Tibial nerve (tissue), 4 donors: ENCODE measurements at regions not wholly inside any gene's neighbourhood (a gene's known extent, or its start where the extent isn't known, plus 50 kb on each side); places are given as distances from the start of the nearest gene placed in this dataset.
"Not testable (repeated sequence)": the region's sequence is repeated elsewhere in the genome, so short reads cannot be mapped to it uniquely, and the experiment has no call there.

Experiments
- EP300 ChIP-seq, 2 donors: sonication (generic); formaldehyde crosslinking; IDR thresholded peaks; one replicate each; pipeline ENCODE4 v1.6.1; 2017; ENCODE audit warnings: antibody characterized with exemption in 2 of 2, mild to moderate bottlenecking in 1 of 2
- TF ChIP-seq, protein P1 (sequence below), 5 experiments: fragments of 200-600 bp in 3 of 5; fragments of 450-650 bp in 2 of 5; sonication (generic) in 3 of 5; IDR thresholded peaks; one replicate each; pipeline ENCODE4 v1.5.1; 2016 to 2019; ENCODE audit warnings: antibody characterized with exemption in 5 of 5, mild to moderate bottlenecking in 3 of 5, moderate library complexity in 2 of 5

DNA sequence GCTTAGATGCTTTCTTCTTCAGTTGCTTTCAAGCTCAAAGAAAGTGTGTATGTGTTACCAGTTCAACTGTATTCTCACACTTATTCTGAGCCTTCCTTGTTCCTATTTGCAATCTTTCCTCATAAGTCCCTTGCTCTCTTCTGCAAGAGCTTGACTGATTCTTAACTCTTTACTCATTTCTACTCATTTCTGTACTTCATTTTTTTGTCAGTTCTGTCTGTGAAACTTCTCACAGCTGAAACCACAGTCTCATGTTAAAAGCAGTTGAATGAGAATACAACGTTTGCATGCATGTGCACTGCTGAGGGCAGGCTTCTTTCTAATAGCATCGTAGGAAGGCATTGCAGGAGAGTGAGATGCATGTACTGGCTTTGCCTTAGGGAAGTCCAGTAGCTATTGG, 54.8 kb downstream of the HSFY2 start:
- TF ChIP-seq, protein P1, sequence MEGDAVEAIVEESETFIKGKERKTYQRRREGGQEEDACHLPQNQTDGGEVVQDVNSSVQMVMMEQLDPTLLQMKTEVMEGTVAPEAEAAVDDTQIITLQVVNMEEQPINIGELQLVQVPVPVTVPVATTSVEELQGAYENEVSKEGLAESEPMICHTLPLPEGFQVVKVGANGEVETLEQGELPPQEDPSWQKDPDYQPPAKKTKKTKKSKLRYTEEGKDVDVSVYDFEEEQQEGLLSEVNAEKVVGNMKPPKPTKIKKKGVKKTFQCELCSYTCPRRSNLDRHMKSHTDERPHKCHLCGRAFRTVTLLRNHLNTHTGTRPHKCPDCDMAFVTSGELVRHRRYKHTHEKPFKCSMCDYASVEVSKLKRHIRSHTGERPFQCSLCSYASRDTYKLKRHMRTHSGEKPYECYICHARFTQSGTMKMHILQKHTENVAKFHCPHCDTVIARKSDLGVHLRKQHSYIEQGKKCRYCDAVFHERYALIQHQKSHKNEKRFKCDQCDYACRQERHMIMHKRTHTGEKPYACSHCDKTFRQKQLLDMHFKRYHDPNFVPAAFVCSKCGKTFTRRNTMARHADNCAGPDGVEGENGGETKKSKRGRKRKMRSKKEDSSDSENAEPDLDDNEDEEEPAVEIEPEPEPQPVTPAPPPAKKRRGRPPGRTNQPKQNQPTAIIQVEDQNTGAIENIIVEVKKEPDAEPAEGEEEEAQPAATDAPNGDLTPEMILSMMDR (IDR thresholded peaks at IDR 0.05), result not testable (repeated sequence)
- TF ChIP-seq EP300 (IDR thresholded peaks at IDR 0.05), result not testable (repeated sequence)
